ENCODE measurements at regions not wholly inside any gene's neighbourhood (a gene's known extent, or its start where the extent isn't known, plus 50 kb on each side); places are given as distances from the start of the nearest gene placed in this dataset.

- H3K27me3 ChIP-seq (replicated peaks; ENCODE audit: insufficient read depth, low read depth, low read length, poor library complexity): peaks cover 35% of the 10 kb centered on the region
- BruUV-seq (replicated peaks): no TSS peak
- no peak for TF ChIP-seq EZH2 (IDR thresholded peaks at IDR 0.05; ENCODE audit: borderline replicate concordance, low read depth, low read length, poor library complexity, severe bottlenecking)
- TF ChIP-seq CTCF (conservative IDR thresholded peaks at IDR 0.05; ENCODE audit: low read depth, low read length): no peak
- no peak overlapping the region for H3K4me3 ChIP-seq (ENCODE audit: low read depth, low read length, poor library complexity, severe bottlenecking)
- ChIA-PET CTCF (no interaction called here), POLR2A (ENCODE audit: low non-redundant PET) (no interaction called here)
- H3K27ac ChIP-seq (ENCODE audit: low read depth, low read length, poor library complexity, severe bottlenecking): no peak overlapping the region
- no peaks in the 10 kb centered on the region for H3K9me3 ChIP-seq (ENCODE audit: low read depth, low read length, poor library complexity, severe bottlenecking)
- intact Hi-C loops (cut with micrococcal nuclease; ENCODE audit: unreplicated experiment): no loop called here
- no peaks in the 10 kb centered on the region for H3K36me3 ChIP-seq (ENCODE audit: insufficient read depth, low read length, poor library complexity, severe bottlenecking)
- H3K4me1 ChIP-seq (ENCODE audit: insufficient read depth, low read length, poor library complexity, severe bottlenecking): no peaks in the 10 kb centered on the region
- no peak for DNase-seq (ENCODE audit: low spot score)
Observed at GRCh38 chr13:111584870-111585269, 264.4 kb downstream of the TEX29 start.

- no peaks in the 10 kb centered on the region for H3K9me3 ChIP-seq (ENCODE audit: low read depth, low read length, poor library complexity, severe bottlenecking)
- no peak overlapping the region for H3K27ac ChIP-seq (ENCODE audit: low read depth, low read length, poor library complexity, severe bottlenecking)
- H3K4me3 ChIP-seq (ENCODE audit: low read depth, low read length, poor library complexity, severe bottlenecking): no peak overlapping the region
- no peaks in the 10 kb centered on the region for H3K4me1 ChIP-seq (ENCODE audit: insufficient read depth, low read length, poor library complexity, severe bottlenecking)
- no TSS peak for BruUV-seq (replicated peaks)
- TF ChIP-seq CTCF (conservative IDR thresholded peaks at IDR 0.05; ENCODE audit: low read depth, low read length) (no peak), EZH2 (IDR thresholded peaks at IDR 0.05; ENCODE audit: borderline replicate concordance, low read depth, low read length, poor library complexity, severe bottlenecking) (no peak)
- no peaks in the 10 kb centered on the region for H3K36me3 ChIP-seq (ENCODE audit: insufficient read depth, low read length, poor library complexity, severe bottlenecking)
- intact Hi-C loops (cut with micrococcal nuclease; ENCODE audit: unreplicated experiment): no loop called here
- ChIA-PET CTCF (no interaction called here), POLR2A (ENCODE audit: low non-redundant PET) (no interaction called here)
- DNase-seq (ENCODE audit: low spot score): no peak
- H3K27me3 ChIP-seq (replicated peaks; ENCODE audit: insufficient read depth, low read depth, low read length, poor library complexity): peaks cover 37% of the 10 kb centered on the region
Observed at GRCh38 chr13:111586291-111586690, 265.8 kb downstream of the TEX29 start.

- Histone ChIP-seq H3K4me1 (ENCODE audit: insufficient read depth, low read length, poor library complexity, severe bottlenecking) (no peaks in the 10 kb centered on the region), H3K36me3 (ENCODE audit: insufficient read depth, low read length, poor library complexity, severe bottlenecking) (no peaks in the 10 kb centered on the region), H3K4me3 (ENCODE audit: low read depth, low read length, poor library complexity, severe bottlenecking) (no peak overlapping the region), H3K27me3 (replicated peaks; ENCODE audit: insufficient read depth, low read depth, low read length, poor library complexity) (peaks cover 34% of the 10 kb centered on the region), H3K27ac (ENCODE audit: low read depth, low read length, poor library complexity, severe bottlenecking) (no peak overlapping the region), H3K9me3 (ENCODE audit: low read depth, low read length, poor library complexity, severe bottlenecking) (no peaks in the 10 kb centered on the region)
- no peak for DNase-seq (ENCODE audit: low spot score)
- ChIA-PET CTCF (no interaction called here), POLR2A (ENCODE audit: low non-redundant PET) (no interaction called here)
- BruUV-seq (replicated peaks): no TSS peak
- intact Hi-C loops (cut with micrococcal nuclease; ENCODE audit: unreplicated experiment): no loop called here
- no peak for TF ChIP-seq CTCF (conservative IDR thresholded peaks at IDR 0.05; ENCODE audit: low read depth, low read length)
- TF ChIP-seq EZH2 (IDR thresholded peaks at IDR 0.05; ENCODE audit: borderline replicate concordance, low read depth, low read length, poor library complexity, severe bottlenecking): no peak
Observed at GRCh38 chr13:111587249-111587648, 266.8 kb downstream of the TEX29 start.
